DMS114 treated with DMSO at 0.1 percent for 48 hours (cell line): ENCODE measurements at regions not wholly inside any gene's neighbourhood (a gene's known extent, or its start where the extent isn't known, plus 50 kb on each side); places are given as distances from the start of the nearest gene placed in this dataset.
"Not testable (repeated sequence)": the region's sequence is repeated elsewhere in the genome, so short reads cannot be mapped to it uniquely, and the experiment has no call there.

Source experiments
- DNase-seq: peaks from one replicate; lab custom pipeline; 2025; ENCODE audit not compliant: unreplicated experiment; lab: John Stamatoyannopoulos, UW

- no peak for DNase-seq
These were observed 481.3 kb upstream of the ADGRL3 start for GRCh38 chr4:60718874-60719273.

- DNase-seq, result no peak
These were observed 478.4 kb upstream of the ADGRL3 start for GRCh38 chr4:60721685-60722084.

GRCh38 chr4:60723796-60724195 is 476.3 kb upstream of the ADGRL3 start:
- no peak for DNase-seq

GRCh38 chr4:60724623-60725022 is 475.5 kb upstream of the ADGRL3 start:
- DNase-seq, result no peak

GRCh38 chr4:60726779-60727178 is 473.3 kb upstream of the ADGRL3 start:
- DNase-seq, result no peak

DNA sequence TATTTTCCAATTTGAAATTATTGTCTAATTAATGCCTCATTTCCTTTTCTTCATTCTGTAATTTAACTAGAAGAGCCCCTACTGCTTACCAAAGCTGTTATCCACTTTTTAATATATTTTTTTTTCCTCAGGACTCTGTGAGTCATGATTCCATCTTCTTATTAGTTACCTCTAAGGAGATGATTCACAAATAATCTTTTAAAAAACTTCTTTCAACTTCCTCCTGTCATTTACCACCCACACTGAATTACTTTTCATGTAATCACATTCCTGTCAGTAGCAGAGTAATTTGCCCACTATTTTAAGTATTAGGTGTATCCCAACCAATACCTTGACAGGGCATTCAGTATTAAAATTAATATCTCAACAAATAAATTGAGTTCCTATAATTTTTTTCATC is 470.9 kb upstream of the ADGRL3 start:
- DNase-seq, result no peak

GRCh38 chr4:60729764-60730163 is 470.4 kb upstream of the ADGRL3 start:
- not testable (repeated sequence) for DNase-seq

- no peak for DNase-seq
These were observed 462.3 kb upstream of the ADGRL3 start for GRCh38 chr4:60737858-60738257.

DNA sequence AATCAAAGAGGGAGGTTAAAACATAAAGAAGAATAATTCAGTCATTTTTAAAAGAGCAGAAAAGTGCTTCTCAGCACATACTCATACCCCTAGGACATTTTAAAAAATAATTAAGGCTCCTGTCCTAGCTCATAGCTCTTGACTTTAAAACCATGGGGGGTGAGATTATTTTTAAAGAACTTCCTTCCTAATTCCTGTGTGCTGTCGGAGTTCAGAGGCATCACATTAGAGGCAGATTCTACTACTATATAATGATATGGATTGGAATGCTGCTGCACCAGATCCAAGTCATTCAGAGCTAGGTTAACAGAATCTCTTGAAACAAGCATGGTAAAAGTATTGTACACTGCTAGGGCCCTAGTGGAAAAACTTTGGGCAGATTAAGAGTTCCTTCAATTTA is 456.5 kb upstream of the ADGRL3 start:
- no peak for DNase-seq

DNA sequence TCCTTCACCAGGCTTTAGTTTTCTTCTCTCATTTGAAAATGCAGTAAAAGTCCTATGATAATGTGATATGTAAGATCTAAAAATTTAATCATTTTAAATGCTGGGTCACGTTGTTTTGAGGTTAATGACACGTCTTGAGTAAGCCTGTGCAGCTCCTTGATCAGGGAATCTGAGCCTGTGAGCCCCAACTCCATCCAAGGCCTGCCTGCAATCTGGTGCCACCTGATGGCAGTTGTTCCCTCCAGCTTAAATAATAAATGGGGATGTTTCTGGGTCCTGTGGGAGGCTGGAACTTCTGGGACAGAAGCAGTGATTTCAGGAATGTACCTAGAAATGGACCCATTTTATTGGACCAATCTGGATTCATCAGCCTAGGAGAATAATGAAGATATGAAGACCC is 455.4 kb upstream of the ADGRL3 start:
- DNase-seq, result no peak

DNA sequence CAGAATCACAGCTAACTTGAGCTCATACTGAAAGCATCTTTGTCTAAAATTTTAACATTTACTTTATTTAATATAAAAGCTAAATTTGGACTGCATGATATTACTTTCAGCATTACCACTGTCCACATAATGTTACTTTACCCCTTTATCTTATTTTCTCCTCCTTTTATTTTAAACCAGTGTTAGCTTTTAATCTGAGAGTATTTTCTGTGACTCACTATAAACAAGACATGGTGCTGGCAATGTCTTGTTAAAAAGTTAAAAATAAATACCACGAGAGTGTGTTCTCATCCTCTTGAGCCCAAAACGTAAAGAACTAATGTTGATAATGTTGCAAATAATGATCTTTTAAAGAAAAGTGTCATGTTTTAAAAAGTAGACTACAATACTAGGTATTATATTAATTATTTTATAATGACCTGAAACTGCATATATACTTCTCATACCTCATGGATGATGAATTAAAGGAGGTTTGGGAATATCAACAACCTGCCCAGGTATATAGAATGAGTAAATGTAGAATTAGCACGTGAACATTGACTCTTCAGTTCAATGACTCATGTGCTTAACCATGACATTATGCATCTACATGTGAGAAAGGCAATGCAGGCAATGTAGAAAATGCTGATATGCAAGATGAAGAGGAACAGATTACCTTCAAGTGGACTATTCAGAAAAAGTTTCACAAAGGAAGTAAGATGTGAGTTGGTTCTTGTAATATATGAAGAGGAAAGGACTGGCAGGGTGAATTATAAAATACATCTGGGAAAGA is 454.1 kb upstream of the ADGRL3 start:
- no peak for DNase-seq

GRCh38 chr4:60750962-60751361 is 449.2 kb upstream of the ADGRL3 start:
- no peak for DNase-seq

DNA sequence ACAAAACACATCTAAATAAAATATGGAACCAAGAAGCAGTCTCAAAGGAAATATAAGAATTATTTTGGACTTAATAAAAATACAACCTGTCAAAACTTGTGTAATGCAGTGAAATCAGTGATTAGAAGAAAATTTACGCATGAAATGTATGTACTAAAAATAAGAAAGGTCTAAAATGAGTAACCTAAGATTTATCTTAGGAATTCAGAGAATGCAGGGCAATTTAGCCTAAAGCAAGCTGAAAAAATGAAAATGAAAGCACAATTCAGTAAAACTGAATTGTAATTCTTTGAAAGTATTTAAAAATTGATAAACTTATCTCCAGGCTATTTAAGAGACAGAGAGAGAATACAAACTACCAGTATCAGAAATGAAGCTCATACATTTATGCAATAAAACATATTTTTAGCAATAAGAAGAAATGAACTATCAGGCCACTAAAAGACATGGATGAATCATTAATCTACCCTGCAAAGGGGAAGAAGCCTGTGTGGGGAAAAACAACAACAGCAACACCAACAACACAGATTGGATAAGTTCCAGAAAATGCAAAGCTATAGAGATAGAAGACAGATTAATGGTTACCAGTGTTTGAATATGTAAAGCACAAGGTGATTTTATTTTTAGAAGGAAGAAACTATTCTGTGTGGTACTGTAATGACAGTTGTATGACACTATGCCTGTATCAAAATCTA is 442.0 kb upstream of the ADGRL3 start:
- no peak for DNase-seq

GRCh38 chr4:60759518-60760245 is 440.4 kb upstream of the ADGRL3 start:
- no peak for DNase-seq

DNA sequence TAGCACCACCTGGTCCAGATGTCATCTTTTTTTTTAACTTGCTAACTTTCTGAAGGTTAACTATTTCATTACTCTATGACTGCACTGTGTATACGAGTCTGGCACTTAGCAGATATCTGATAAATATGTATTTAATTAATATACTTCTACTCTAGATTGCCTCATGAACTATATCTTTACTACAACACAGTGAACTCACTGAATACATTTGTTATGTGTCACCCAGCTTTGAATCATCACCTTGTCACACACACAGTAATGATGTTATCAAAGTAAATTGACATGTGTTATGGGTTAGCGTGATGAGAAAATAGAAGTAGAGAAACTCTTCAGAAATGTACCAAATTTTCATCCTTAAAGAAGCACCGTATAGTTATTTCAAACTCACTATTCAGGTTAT is 419.3 kb upstream of the ADGRL3 start:
- DNase-seq, result no peak

- DNase-seq, result no peak
These were observed 409.5 kb upstream of the ADGRL3 start for GRCh38 chr4:60790608-60791007.

DNA sequence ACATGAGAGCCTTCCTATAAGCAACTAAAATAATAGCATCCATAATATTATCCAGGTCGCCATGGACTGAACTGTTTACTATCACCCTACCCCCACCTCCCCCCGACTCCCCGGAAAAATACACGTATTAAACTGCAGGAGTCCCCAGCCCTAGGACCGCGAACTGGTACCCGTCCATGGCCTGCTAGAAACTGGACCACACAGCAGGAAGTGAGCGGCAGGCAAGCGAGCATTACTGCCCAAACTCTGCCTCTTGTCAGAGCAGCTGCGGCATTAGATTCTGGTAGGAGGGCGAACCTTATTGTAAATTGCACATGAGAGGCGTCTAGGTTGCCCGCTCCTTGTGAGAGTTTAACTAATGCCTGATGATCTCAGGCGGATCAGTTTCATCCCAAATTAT is 405.8 kb upstream of the ADGRL3 start:
- DNase-seq, result no peak

- no peak for DNase-seq
These were observed 400.9 kb upstream of the ADGRL3 start for GRCh38 chr4:60799214-60799613.

- DNase-seq, result no peak
These were observed 399.4 kb upstream of the ADGRL3 start for GRCh38 chr4:60800701-60801100.

DNA sequence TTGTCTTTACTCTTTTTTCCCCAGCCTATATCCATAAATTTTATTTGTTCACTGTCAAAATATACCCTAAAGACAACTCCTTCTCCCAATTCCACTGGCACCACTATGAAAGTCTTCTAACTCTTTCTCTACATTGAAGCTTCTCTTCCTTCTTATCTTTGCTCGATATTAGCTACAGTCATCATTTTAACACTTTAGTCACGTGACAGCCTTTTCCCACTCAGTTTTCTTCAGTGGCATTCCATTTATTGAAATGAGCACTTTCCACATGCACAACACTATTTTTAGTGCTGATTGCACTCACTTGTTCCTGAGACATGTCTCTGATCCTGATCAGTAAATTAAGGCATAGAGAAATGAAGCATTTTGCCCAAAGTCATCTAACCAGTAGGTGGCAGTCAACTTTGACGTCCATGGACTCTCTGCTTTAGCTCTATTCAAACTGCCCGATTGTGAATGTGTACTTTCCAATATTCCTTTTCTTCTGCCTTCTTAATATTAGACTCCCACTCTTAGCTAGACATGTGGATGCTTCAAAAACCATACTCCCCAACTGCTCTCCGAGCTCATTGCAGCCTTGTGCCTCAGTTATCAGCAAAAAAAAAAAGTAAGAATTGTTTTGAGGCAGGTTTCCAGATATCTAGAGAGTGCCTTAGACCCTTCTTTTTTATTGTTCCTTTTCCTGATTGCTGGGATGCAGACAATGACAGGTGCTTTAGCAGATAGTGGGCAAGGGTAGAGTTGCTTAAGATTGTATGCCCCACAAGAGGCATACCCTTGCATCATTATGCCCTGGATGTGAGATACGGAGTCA is 394.4 kb upstream of the ADGRL3 start:
- DNase-seq, result no peak
